PC-3 (cell line): ENCODE measurements at regions not wholly inside any gene's neighbourhood (a gene's known extent, or its start where the extent isn't known, plus 50 kb on each side); places are given as distances from the start of the nearest gene placed in this dataset.

ENCODE experiments used
- CTCF ChIP-seq: fragments of 300-600 bp; sonication (generic); conservative IDR thresholded peaks from 2 replicates; pipeline ENCODE4 v1.5.1; 2017; ENCODE audit warnings: antibody characterized with exemption, low read depth, mild to moderate bottlenecking, low read length
- EZH2 ChIP-seq: fragments of 300-600 bp; sonication (generic); IDR thresholded peaks from one replicate; pipeline ENCODE4 v1.6.1; 2017; ENCODE audit warnings: antibody characterized with exemption, mild to moderate bottlenecking, low read length; ENCODE audit not compliant: unreplicated experiment

- TF ChIP-seq CTCF (no peak), EZH2 (no peak)
These were observed 210.6 kb upstream of the KCNJ16 start for GRCh38 chr17:69864462-69864861.
